NCI-H2107 treated with DMSO at 0.1 percent for 48 hours (cell line): ENCODE measurements at regions not wholly inside any gene's neighbourhood (a gene's known extent, or its start where the extent isn't known, plus 50 kb on each side); places are given as distances from the start of the nearest gene placed in this dataset.
"Not testable (repeated sequence)": the region's sequence is repeated elsewhere in the genome, so short reads cannot be mapped to it uniquely, and the experiment has no call there.

ENCODE experiments used
- DNase-seq: peaks from one replicate; lab custom pipeline; 2025; ENCODE audit not compliant: unreplicated experiment; lab: John Stamatoyannopoulos, UW

DNA sequence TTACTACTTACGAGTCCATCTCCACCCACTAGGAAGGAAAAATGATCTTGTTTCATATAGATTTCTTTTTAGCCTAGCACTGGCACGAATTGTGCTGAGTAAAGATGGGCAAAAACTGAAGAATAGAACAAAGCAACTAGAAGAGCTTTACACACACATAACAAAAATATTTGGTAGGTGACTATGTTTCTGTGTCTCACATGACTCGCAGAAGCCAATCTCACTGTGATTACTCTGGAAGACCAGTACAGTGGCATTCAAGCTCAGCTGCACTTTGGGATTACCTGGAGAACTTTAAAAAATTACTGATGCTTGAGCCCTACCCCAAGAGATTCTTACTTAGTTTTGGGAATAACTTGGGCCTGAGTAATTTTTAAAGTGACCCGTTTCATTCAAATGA lies 378.7 kb downstream of the METTL4 start:
- DNase-seq = no peak

DNA sequence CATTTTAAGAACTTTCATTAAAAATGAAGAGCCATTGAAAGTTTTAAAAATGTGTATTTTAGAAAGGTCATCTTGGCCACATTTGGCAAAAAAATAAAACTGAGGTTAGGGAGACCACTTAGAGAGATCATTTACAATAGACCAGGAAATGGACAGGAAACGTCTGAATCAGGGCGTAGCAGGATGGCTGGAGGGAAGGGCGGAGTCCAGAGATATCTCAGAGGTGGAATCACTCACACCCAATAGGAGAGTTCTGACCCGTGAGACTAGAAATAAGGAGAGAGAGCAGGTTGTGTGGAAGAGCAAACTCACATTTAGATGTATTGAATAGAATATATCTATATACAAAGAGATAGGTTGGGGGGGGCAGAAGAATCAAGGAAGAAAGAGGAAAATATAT lies 373.4 kb downstream of the METTL4 start:
- DNase-seq = no peak

- DNase-seq = no peak
Observed at GRCh38 chr18:2199060-2199459, 372.2 kb downstream of the METTL4 start.

DNA sequence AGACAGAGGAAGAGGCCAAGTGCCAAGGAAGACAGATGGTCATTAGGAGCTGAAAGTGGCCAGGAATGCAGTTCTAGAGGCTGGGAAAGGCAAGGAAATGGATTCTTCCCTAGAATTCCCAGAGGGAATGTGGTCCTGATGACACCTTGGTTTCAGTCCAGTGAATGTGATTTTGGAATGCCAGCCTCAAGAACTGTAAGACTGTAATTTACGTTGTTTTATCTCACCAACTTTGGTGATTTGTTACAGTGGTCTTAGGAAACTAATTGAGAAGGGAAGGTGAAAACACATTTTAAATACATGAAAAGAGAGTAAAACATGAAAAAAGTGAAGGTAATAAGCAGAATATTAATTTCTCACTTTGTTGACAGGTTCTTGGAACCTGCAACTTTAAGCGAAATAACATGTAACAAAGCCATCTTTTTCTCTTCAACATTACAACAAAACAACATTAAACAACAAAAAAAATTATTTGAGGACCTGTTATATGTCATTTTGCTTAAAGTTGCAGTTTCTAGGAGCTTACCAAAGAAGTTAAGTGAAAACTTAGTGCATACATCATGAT lies 370.2 kb downstream of the METTL4 start:
- no peak for DNase-seq

DNA sequence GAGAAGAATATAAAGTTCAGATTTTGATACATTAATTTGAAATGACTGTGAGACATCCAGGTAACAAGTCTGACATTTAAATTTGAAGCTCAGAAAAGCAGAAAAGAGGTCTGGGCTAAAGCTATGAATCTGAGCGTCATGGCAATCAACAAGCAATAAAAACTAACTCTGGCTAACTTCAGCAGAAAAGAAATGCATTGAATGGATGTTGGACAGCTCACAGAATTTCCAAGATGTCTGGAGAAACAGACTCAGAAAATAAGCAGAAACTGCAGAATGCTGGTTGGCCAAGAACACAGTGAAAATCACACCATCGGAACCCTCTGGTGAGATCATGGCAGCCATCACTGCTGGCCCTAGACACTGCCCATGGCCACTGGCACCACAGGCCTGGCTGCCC lies 366.6 kb downstream of the METTL4 start:
- DNase-seq = no peak

DNA sequence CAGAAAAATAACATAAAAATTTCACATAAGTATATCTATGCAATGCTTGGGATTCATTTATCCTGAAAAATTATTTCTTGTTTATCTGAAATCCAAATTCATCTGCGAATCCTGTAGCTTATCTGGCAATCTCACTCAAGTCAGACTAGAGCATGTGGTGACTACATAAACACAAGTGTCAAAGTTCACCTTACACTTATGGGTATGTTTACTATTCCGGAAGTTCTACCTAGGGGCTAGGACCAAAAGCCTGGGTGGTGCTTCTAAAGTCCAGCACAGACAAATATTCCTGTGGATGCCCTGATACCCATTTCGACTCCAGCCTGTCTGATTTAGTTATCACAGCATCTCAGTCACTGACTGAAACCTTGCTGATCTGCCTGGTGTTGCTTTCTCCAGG lies 364.0 kb downstream of the METTL4 start:
- DNase-seq = no peak

GRCh38 chr18:2212598-2213205 lies 358.6 kb downstream of the METTL4 start:
- DNase-seq = no peak

GRCh38 chr18:2213905-2214304 lies 357.4 kb downstream of the METTL4 start:
- no peak for DNase-seq

GRCh38 chr18:2217356-2217755 lies 353.9 kb downstream of the METTL4 start:
- no peak for DNase-seq

DNA sequence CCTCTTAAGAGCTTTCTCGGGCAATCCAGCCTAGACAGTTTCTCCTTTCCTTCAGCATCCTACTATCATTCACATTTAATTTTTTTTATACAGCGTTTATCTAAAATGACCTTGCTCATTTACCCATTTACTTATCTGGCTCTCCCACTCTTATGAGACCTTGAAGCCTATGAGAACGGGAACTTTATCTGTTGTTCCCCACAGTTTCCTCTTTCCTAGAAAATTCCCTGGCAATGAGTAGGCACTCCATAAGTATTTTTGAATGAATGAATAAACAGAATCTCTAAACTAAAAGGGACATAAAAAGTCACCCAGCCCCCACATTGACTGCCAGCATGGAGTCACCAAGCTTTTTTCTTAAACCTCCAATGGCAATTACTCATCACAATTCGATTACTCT lies 353.2 kb downstream of the METTL4 start:
- DNase-seq = no peak

GRCh38 chr18:2219706-2220105 lies 351.6 kb downstream of the METTL4 start:
- DNase-seq = no peak

DNA sequence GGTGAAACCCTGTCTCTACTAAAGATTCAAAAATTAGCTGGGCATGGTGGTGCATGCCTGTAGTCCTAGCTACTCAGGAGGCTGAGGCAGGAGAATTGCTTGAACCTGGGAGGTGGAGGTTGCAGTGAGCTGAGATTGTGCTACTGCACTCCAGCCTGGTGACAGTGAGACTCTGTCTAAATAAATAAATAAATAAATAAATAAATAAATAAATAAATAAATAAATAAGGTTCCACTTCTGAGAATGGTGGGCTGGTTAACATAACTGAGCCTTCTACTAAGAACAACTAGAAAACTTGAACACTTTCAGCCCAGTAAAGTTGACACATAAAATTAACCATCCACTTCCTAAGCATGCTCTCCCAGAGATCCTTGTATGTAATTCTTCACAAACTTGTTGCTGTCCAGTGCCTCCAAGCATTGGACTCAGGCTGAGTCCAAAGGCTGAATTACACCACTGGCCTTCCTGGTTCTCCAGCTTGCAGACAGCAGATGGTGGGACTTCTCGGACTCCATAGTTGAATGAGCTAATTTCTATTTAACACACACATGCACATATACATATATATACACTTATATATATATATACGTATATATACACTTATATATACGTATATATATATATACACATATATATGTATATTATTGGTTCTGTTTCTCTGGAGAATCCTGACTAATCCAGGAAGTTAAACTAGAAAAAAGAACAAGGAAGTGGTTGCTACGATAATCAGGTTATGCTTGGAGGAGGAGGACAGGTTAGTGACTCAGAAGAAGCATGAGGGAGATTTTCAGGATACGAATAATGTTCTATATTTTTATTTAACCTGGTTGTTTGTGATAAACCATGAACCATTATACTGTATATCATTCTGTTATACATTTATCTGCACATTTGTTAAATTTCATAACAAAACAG lies 348.8 kb downstream of the METTL4 start:
- no peak for DNase-seq

DNA sequence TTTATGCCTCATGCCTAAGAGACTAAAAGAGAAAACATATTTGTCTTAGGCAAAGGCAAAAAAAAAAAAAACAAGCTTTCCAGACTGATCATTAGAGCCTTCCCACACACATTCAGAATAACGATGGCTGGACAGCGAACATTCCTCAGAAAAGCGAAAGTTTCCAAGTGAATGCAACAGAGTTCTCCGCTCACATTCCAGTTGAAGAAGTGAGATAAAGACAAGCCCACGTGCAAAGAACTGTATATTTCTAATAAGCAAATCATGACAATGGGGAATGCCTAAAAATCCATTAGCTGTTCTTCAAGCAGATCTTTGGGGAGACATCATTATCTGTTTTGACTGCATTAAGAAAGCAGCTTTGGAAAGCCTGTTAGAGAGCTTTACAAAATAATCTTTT lies 347.9 kb downstream of the METTL4 start:
- DNase-seq = no peak

- no peak for DNase-seq
Observed at GRCh38 chr18:2223849-2224248, 347.5 kb downstream of the METTL4 start.

DNA sequence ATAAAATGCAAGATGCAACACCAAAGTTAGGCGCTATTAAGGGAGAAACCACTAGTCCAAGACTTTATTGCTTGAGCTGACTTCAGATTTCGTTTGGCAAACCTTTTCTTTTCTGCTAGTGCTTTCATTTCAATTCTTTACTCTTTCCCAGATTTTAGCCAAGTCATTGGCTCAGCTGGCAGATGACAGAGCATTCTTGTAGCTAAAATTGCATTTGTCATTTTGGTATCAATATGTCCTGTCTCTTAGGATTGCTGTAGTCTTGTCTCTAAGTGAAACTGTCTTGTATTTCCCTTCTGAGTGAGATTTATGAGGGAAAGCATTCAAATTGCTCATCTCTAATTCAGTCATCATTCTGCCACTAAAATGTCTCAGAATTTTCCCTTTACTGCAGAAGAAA lies 335.1 kb downstream of the METTL4 start:
- no peak for DNase-seq

DNA sequence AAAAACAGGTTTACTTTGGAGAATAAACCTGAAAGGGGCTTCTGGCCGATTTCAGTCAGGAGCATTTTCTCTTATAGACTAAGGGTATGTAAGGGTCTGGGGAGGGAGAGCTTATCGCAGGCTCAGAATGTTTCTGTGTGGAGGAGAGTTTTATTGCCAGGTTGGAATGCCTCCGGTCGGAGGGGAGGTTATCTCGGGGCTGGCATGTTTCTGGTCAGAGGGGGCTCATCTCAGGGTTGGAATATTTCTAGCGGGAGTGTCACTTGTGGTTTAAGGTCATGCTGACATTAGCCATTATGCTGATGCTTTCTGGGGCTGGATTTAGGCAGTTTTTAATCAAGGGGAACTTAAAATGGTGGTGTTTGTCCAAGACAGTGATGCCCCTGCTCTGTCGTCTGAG lies 333.6 kb downstream of the METTL4 start:
- no peak for DNase-seq

DNA sequence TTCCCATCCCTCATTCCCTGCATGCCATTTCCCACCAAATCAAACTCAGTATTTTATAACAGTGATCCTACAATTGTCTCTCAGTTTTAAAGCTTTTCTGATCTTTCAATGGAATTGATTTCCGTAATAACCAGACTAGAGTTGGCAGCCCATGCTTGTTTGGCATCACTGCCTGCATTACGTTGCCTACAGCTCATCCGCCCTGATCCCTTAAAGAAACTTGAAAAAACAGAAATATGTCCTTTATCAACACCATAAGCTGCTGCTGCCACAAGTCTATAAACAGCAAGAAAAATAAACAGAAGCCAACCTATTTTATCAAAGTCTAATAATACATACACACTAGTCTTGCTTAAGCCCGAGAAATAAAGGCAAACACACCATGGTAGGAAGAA lies 331.0 kb downstream of the METTL4 start:
- no peak for DNase-seq

DNA sequence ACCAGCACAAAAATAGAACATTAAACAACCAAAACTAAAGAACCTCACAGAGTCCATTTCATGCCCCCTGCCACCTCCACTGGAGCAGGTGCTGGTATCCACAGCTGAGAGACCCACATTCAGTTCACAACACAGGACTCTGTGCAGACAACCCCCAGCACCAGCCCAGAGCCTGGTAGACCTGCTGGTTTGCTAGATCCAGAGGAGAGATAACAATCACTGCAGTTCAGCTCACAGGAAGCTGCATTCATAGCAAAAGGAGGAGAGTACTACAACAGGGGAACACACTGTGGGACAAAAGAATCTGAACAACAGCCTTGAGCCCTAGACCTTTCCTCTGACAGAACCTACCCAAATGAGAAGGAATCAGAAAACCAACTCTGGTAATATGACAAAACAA lies 326.7 kb downstream of the METTL4 start:
- no peak for DNase-seq

- not testable (repeated sequence) for DNase-seq
Observed at GRCh38 chr18:2247101-2247500, 324.2 kb downstream of the METTL4 start.

GRCh38 chr18:2254977-2255376 lies 316.3 kb downstream of the METTL4 start:
- DNase-seq = no peak

- DNase-seq = no peak
Observed at GRCh38 chr18:2256577-2256976, 314.7 kb downstream of the METTL4 start.

DNA sequence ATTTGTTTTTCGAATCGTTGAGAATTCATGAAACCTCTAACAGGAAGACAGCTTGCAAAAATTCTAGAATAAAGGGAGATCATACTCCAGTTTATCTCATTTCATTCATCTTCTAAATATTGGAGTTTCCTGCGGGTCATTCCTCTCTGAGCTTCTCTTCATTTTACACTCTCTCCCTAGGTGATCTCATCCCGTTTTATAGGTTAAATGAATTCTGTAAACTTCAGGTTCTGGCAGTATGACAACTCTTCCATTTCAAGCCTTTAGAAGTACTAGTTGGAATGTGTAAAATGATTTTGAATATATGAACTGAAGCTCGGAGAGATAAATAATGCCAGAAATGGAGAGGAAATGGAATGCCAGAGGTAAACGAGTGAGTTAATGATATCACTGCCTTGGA lies 312.4 kb downstream of the METTL4 start:
- DNase-seq = no peak
